ENCODE measurements at regions not wholly inside any gene's neighbourhood (a gene's known extent, or its start where the extent isn't known, plus 50 kb on each side); places are given as distances from the start of the nearest gene placed in this dataset.

GRCh38 chr6:1485678-1486077, 96.3 kb downstream of the FOXF2 start:
- TF ChIP-seq POLR2A (IDR thresholded peaks at IDR 0.05; ENCODE audit: low read depth, low read length) (no peak), TAF1 (IDR thresholded peaks at IDR 0.05; ENCODE audit: low read depth, low read length) (no peak), POLR2AphosphoS5 (IDR thresholded peaks at IDR 0.05; ENCODE audit: low read depth, low read length) (no peak), SPI1 (IDR thresholded peaks at IDR 0.05; ENCODE audit: low read depth, low read length) (no peak)

Data from GM12891 (cell line).